Calu3 (cell line): ENCODE measurements at regions not wholly inside any gene's neighbourhood (a gene's known extent, or its start where the extent isn't known, plus 50 kb on each side); places are given as distances from the start of the nearest gene placed in this dataset.

ENCODE experiments used
- BruUV-seq: library from RNA; stranded (reverse); fragments of 400-500 nt; replicated peaks from 2 replicates; lab custom pipeline; 2021; lab: Mats Ljungman, UMichigan
- CTCF ChIA-PET: fragments of 300-600 bp; sonication (Branson Sonifier 250); formaldehyde crosslinking; loops from one replicate; lab custom pipeline; 2022; ENCODE audit warnings: antibody characterized with exemption; lab: Charles Lee
- DNase-seq: peaks from one replicate; pipeline ENCODE4 v3.0.0; 2022
- H3K27ac Mint-ChIP-seq: one replicate; pipeline ENCODE4 v1.8.0; 2022; ENCODE audit warnings: mixed read lengths; ENCODE audit not compliant: unreplicated experiment
- H3K27me3 Mint-ChIP-seq: one replicate; pipeline ENCODE4 v1.8.0; 2022; ENCODE audit warnings: mixed read lengths; ENCODE audit not compliant: unreplicated experiment
- H3K36me3 Mint-ChIP-seq: one replicate; pipeline ENCODE4 v1.8.0; 2022; ENCODE audit warnings: mild to moderate bottlenecking, moderate library complexity, mixed read lengths; ENCODE audit not compliant: insufficient read depth, unreplicated experiment
- H3K4me1 Mint-ChIP-seq: one replicate; pipeline ENCODE4 v1.8.0; 2022; ENCODE audit warnings: mild to moderate bottlenecking, low read depth, mixed read lengths; ENCODE audit not compliant: unreplicated experiment
- H3K4me3 Mint-ChIP-seq: one replicate; pipeline ENCODE4 v1.8.0; 2022; ENCODE audit warnings: mild to moderate bottlenecking, low read depth, moderate library complexity, mixed read lengths; ENCODE audit not compliant: unreplicated experiment
- H3K9me3 Mint-ChIP-seq: one replicate; pipeline ENCODE4 v1.8.0; 2022; ENCODE audit warnings: low read depth, mixed read lengths; ENCODE audit not compliant: unreplicated experiment
- intact Hi-C: fragments of 100-400 bp; cut with micrococcal nuclease; formaldehyde crosslinking; loops from one replicate; pipeline ENCODE4 v1.10.0; 2022; ENCODE audit not compliant: unreplicated experiment
- TF ChIP-seq, protein P1 (sequence below): fragments of 200-600 bp; IDR thresholded peaks from one replicate; pipeline ENCODE4 v1.8.0; 2022; ENCODE audit warnings: antibody characterized with exemption; ENCODE audit not compliant: unreplicated experiment

DNA sequence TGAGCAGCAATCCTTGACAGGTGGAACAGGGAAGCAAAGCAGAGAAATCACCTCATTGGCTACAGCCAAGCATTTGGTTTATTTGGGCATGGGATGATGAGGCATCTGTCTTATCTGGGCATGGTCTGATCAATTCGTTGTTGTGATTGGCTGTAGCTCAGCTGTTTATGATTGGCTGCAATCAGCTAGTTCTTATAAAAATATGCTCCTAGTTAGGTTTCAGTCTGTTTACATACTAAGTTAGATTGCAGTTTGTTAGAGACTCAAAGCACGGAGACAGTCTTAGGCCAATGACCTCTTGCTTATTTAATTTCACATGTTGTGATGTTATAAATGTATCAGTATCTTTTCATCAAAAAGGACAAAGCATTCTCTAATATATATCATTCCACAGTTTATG, 312.0 kb downstream of the PDGFC start:
- CTCF ChIA-PET: interaction anchor here (0.5 to 0.7 kb wide), 2 partner anchors 12 to 1606 kb away, joined by 3 to 6 read pairs; no protein-coding TSS in a partner anchor
- Mint-ChIP-seq H3K36me3 (no peaks in the 10 kb centered on the region), H3K27me3 (no peaks in the 10 kb centered on the region), H3K4me3 (no peak overlapping the region), H3K27ac (no peak overlapping the region), H3K9me3 (no peaks in the 10 kb centered on the region), H3K4me1 (peaks cover 8% of the 10 kb centered on the region)
- BruUV-seq: no TSS peak
- intact Hi-C loops: no loop called here
- TF ChIP-seq, protein P1, sequence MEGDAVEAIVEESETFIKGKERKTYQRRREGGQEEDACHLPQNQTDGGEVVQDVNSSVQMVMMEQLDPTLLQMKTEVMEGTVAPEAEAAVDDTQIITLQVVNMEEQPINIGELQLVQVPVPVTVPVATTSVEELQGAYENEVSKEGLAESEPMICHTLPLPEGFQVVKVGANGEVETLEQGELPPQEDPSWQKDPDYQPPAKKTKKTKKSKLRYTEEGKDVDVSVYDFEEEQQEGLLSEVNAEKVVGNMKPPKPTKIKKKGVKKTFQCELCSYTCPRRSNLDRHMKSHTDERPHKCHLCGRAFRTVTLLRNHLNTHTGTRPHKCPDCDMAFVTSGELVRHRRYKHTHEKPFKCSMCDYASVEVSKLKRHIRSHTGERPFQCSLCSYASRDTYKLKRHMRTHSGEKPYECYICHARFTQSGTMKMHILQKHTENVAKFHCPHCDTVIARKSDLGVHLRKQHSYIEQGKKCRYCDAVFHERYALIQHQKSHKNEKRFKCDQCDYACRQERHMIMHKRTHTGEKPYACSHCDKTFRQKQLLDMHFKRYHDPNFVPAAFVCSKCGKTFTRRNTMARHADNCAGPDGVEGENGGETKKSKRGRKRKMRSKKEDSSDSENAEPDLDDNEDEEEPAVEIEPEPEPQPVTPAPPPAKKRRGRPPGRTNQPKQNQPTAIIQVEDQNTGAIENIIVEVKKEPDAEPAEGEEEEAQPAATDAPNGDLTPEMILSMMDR: no peak
- no peak for DNase-seq

GRCh38 chr4:156656896-156657295, 314.7 kb downstream of the PDGFC start:
- Mint-ChIP-seq H3K27ac (no peak overlapping the region), H3K36me3 (no peaks in the 10 kb centered on the region), H3K27me3 (no peaks in the 10 kb centered on the region), H3K9me3 (no peaks in the 10 kb centered on the region), H3K4me3 (no peak overlapping the region), H3K4me1 (no peaks in the 10 kb centered on the region)
- intact Hi-C loops: no loop called here
- DNase-seq: no peak
- no TSS peak for BruUV-seq
- CTCF ChIA-PET: no interaction called here
- TF ChIP-seq, protein P1: no peak

GRCh38 chr4:156654410-156654809, 317.2 kb downstream of the PDGFC start:
- H3K36me3 Mint-ChIP-seq: no peaks in the 10 kb centered on the region
- H3K27me3 Mint-ChIP-seq: no peaks in the 10 kb centered on the region
- BruUV-seq: no TSS peak
- no peaks in the 10 kb centered on the region for H3K4me1 Mint-ChIP-seq
- DNase-seq: no peak
- no peaks in the 10 kb centered on the region for H3K9me3 Mint-ChIP-seq
- CTCF ChIA-PET: no interaction called here
- TF ChIP-seq, protein P1: no peak
- H3K4me3 Mint-ChIP-seq: no peak overlapping the region
- intact Hi-C loops: no loop called here
- no peak overlapping the region for H3K27ac Mint-ChIP-seq

GRCh38 chr4:156643826-156644225, 327.8 kb downstream of the PDGFC start:
- TF ChIP-seq, protein P1: no peak

More at GRCh38 chr4:156643826-156644225, 327.8 kb downstream of the PDGFC start:
- Mint-ChIP-seq H3K27me3 (no peaks in the 10 kb centered on the region), H3K4me3 (no peak overlapping the region), H3K36me3 (no peaks in the 10 kb centered on the region), H3K4me1 (peaks cover 7% of the 10 kb centered on the region), H3K9me3 (peaks cover 2% of the 10 kb centered on the region), H3K27ac (no peak overlapping the region)
- intact Hi-C loops: no loop called here
- no TSS peak for BruUV-seq
- CTCF ChIA-PET: no interaction called here
- no peak for DNase-seq
